ENCODE measurements at regions not wholly inside any gene's neighbourhood (a gene's known extent, or its start where the extent isn't known, plus 50 kb on each side); places are given as distances from the start of the nearest gene placed in this dataset.

- no peak overlapping the region for H2AFZ ChIP-seq (ENCODE audit: low read depth, low read length)
- no peaks in the 10 kb centered on the region for H3F3A ChIP-seq (ENCODE audit: insufficient read depth, low read length, poor library complexity, severe bottlenecking)
- TF ChIP-seq RAD21 (conservative IDR thresholded peaks at IDR 0.05) (no peak), EZH2 (IDR thresholded peaks at IDR 0.05; ENCODE audit: borderline replicate concordance, insufficient read depth, low read length, poor library complexity, severe bottlenecking) (no peak), POLR2AphosphoS5 (IDR thresholded peaks at IDR 0.05) (no peak), MXI1 (conservative IDR thresholded peaks at IDR 0.05; ENCODE audit: poor library complexity, severe bottlenecking) (no peak), EP300 (conservative IDR thresholded peaks at IDR 0.05; ENCODE audit: poor library complexity, severe bottlenecking) (no peak), TAF1 (IDR thresholded peaks at IDR 0.05; ENCODE audit: low read depth) (no peak), CTCF (IDR thresholded peaks at IDR 0.05; ENCODE audit: poor library complexity, severe bottlenecking) (no peak), REST (IDR thresholded peaks at IDR 0.05; ENCODE audit: borderline replicate concordance) (no peak), SMC3 (conservative IDR thresholded peaks at IDR 0.05; ENCODE audit: poor library complexity) (no peak)
Measured at GRCh38 chr11:92480499-92480898, 255.9 kb downstream of the FAT3 start.

GRCh38 chr11:92482492-92483060, 258.0 kb downstream of the FAT3 start:
- no peak overlapping the region for H3K4me3 ChIP-seq (ENCODE audit: low read length)
- TF ChIP-seq CTCF (IDR thresholded peaks at IDR 0.05; ENCODE audit: poor library complexity, severe bottlenecking) (no peak), EZH2 (IDR thresholded peaks at IDR 0.05; ENCODE audit: borderline replicate concordance, insufficient read depth, low read length, poor library complexity, severe bottlenecking) (no peak), EP300 (conservative IDR thresholded peaks at IDR 0.05; ENCODE audit: poor library complexity, severe bottlenecking) (no peak), SMC3 (conservative IDR thresholded peaks at IDR 0.05; ENCODE audit: poor library complexity) (no peak), REST (IDR thresholded peaks at IDR 0.05; ENCODE audit: borderline replicate concordance) (no peak), POLR2AphosphoS5 (IDR thresholded peaks at IDR 0.05) (no peak), MXI1 (conservative IDR thresholded peaks at IDR 0.05; ENCODE audit: poor library complexity, severe bottlenecking) (no peak), RAD21 (conservative IDR thresholded peaks at IDR 0.05) (no peak), TAF1 (IDR thresholded peaks at IDR 0.05; ENCODE audit: low read depth) (no peak)
- H3K9me3 ChIP-seq (ENCODE audit: low read length), result no peaks in the 10 kb centered on the region
- no peaks in the 10 kb centered on the region for H4K20me1 ChIP-seq (ENCODE audit: insufficient read depth)
- H3F3A ChIP-seq (ENCODE audit: insufficient read depth, low read length, poor library complexity, severe bottlenecking), result no peaks in the 10 kb centered on the region
- H3K79me2 ChIP-seq (replicated peaks; ENCODE audit: insufficient read depth, low read length), result peaks cover 14% of the 10 kb centered on the region
- H3K36me3 ChIP-seq (ENCODE audit: insufficient read depth, low read length), result no peaks in the 10 kb centered on the region
- H2AFZ ChIP-seq (ENCODE audit: low read depth, low read length), result no peak overlapping the region
- no peaks in the 10 kb centered on the region for H3K27me3 ChIP-seq (ENCODE audit: insufficient read depth, low read depth, low read length)
- no peak overlapping the region for H3K4me2 ChIP-seq (ENCODE audit: low read length)
- no peak overlapping the region for H3K9ac ChIP-seq (ENCODE audit: low read length)
- no peak overlapping the region for H3K27ac ChIP-seq (ENCODE audit: low read length)
- H3K9me2 ChIP-seq (ENCODE audit: insufficient read depth, low read length), result no peaks in the 10 kb centered on the region

More at GRCh38 chr11:92480499-92480898, 255.9 kb downstream of the FAT3 start:
- Histone ChIP-seq H3K9me3 (ENCODE audit: low read length) (no peaks in the 10 kb centered on the region), H3K9ac (ENCODE audit: low read length) (no peak overlapping the region), H4K20me1 (ENCODE audit: insufficient read depth) (no peaks in the 10 kb centered on the region), H3K4me2 (ENCODE audit: low read length) (no peak overlapping the region), H3K9me2 (ENCODE audit: insufficient read depth, low read length) (no peaks in the 10 kb centered on the region), H3K27me3 (ENCODE audit: insufficient read depth, low read depth, low read length) (no peaks in the 10 kb centered on the region), H3K36me3 (ENCODE audit: insufficient read depth, low read length) (no peaks in the 10 kb centered on the region), H3K79me2 (replicated peaks; ENCODE audit: insufficient read depth, low read length) (peaks cover 5% of the 10 kb centered on the region), H3K27ac (ENCODE audit: low read length) (no peak overlapping the region), H3K4me3 (ENCODE audit: low read length) (no peak overlapping the region)

Data from neural cell (in vitro differentiated cells).